ENCODE measurements at regions not wholly inside any gene's neighbourhood (a gene's known extent, or its start where the extent isn't known, plus 50 kb on each side); places are given as distances from the start of the nearest gene placed in this dataset.

- DNase-seq (ENCODE audit: low read depth): no peak
- no peak overlapping the region for H3K4me3 ChIP-seq (ENCODE audit: control insufficient read depth, low read depth, low read length)
- TF ChIP-seq CTCF (conservative IDR thresholded peaks at IDR 0.05; ENCODE audit: control insufficient read depth, insufficient read depth, low read depth, low read length): no peak
These were observed 641.0 kb upstream of the PITX2 start for GRCh38 chr4:111263836-111264235.

- no peak for TF ChIP-seq CTCF (conservative IDR thresholded peaks at IDR 0.05; ENCODE audit: control insufficient read depth, insufficient read depth, low read depth, low read length)
- DNase-seq (ENCODE audit: low read depth): no peak
These were observed 644.1 kb upstream of the PITX2 start for GRCh38 chr4:111266937-111267336.

GRCh38 chr4:111267786-111268185 is 644.9 kb upstream of the PITX2 start:
- H3K4me3 ChIP-seq (ENCODE audit: control insufficient read depth, low read depth, low read length): no peak overlapping the region
- DNase-seq (ENCODE audit: low read depth): no peak
- TF ChIP-seq CTCF (conservative IDR thresholded peaks at IDR 0.05; ENCODE audit: control insufficient read depth, insufficient read depth, low read depth, low read length): no peak

More at GRCh38 chr4:111266937-111267336, 644.1 kb upstream of the PITX2 start:
- H3K4me3 ChIP-seq (ENCODE audit: control insufficient read depth, low read depth, low read length): no peak overlapping the region

GRCh38 chr4:111268769-111269414 is 646.0 kb upstream of the PITX2 start:
- TF ChIP-seq CTCF (conservative IDR thresholded peaks at IDR 0.05; ENCODE audit: control insufficient read depth, insufficient read depth, low read depth, low read length): no peak
- DNase-seq (ENCODE audit: low read depth): peak; percentile 57
- no peak overlapping the region for H3K4me3 ChIP-seq (ENCODE audit: control insufficient read depth, low read depth, low read length)

- H3K4me3 ChIP-seq (ENCODE audit: control insufficient read depth, low read depth, low read length): no peak overlapping the region
- no peak for DNase-seq (ENCODE audit: low read depth)
- no peak for TF ChIP-seq CTCF (conservative IDR thresholded peaks at IDR 0.05; ENCODE audit: control insufficient read depth, insufficient read depth, low read depth, low read length)
These were observed 646.6 kb upstream of the PITX2 start for GRCh38 chr4:111269439-111269838.

GRCh38 chr4:111274060-111274459 is 651.2 kb upstream of the PITX2 start:
- DNase-seq (ENCODE audit: low read depth): no peak
- no peak for TF ChIP-seq CTCF (conservative IDR thresholded peaks at IDR 0.05; ENCODE audit: control insufficient read depth, insufficient read depth, low read depth, low read length)
- no peak overlapping the region for H3K4me3 ChIP-seq (ENCODE audit: control insufficient read depth, low read depth, low read length)

- no peak overlapping the region for H3K4me3 ChIP-seq (ENCODE audit: control insufficient read depth, low read depth, low read length)
- no peak for TF ChIP-seq CTCF (conservative IDR thresholded peaks at IDR 0.05; ENCODE audit: control insufficient read depth, insufficient read depth, low read depth, low read length)
- no peak for DNase-seq (ENCODE audit: low read depth)
These were observed 651.6 kb upstream of the PITX2 start for GRCh38 chr4:111274486-111274885.

All from fibroblast of mammary gland (primary cell).